ENCODE measurements at regions not wholly inside any gene's neighbourhood (a gene's known extent, or its start where the extent isn't known, plus 50 kb on each side); places are given as distances from the start of the nearest gene placed in this dataset.
"Not testable (repeated sequence)": the region's sequence is repeated elsewhere in the genome, so short reads cannot be mapped to it uniquely, and the experiment has no call there.

- Histone ChIP-seq H3K27ac (ENCODE audit: low read depth in 1 of 3, low read length in 2 of 3) (no peak overlapping the region), H3K4me1 (ENCODE audit: control insufficient read depth in 3 of 3, insufficient read depth in 2 of 3, low read depth in 1 of 3, low read length in 2 of 3) (no peaks in the 10 kb centered on the region), H3K9me3 (ENCODE audit: control insufficient read depth in 2 of 2, insufficient read depth in 1 of 2, low read depth in 1 of 2, low read length in 1 of 2) (peaks cover 4 to 10% of the 10 kb centered on the region in 2 donors), H3K27me3 (ENCODE audit: control insufficient read depth in 3 of 3, insufficient read depth in 3 of 3, low read length in 3 of 3) (no peaks in the 10 kb centered on the region), H3K4me3 (ENCODE audit: low read depth in 1 of 3, low read length in 3 of 3) (no peak overlapping the region), H3K36me3 (ENCODE audit: control insufficient read depth in 3 of 3, insufficient read depth in 2 of 3, low read depth in 1 of 3, low read length in 3 of 3) (no peaks in the 10 kb centered on the region)
- FAIRE-seq (no peak), DNase-seq (no peak)
- WGBS, 3 donors = 92 to 95% (median 95%) methylated on average over 33 of the region's 33 CpGs
Observed at GRCh38 chr5:12661617-12662370, 757.5 kb upstream of the CTNND2 start.

GRCh38 chr5:12660279-12661107 lies 756.2 kb upstream of the CTNND2 start:
- H3K36me3 ChIP-seq (ENCODE audit: control insufficient read depth in 3 of 3, insufficient read depth in 2 of 3, low read depth in 1 of 3, low read length in 3 of 3); H3K4me3 ChIP-seq (ENCODE audit: low read depth in 1 of 3, low read length in 3 of 3); FAIRE-seq; DNase-seq; H3K27ac ChIP-seq (ENCODE audit: low read depth in 1 of 3, low read length in 2 of 3); H3K4me1 ChIP-seq (ENCODE audit: control insufficient read depth in 3 of 3, insufficient read depth in 2 of 3, low read depth in 1 of 3, low read length in 2 of 3); H3K27me3 ChIP-seq (ENCODE audit: control insufficient read depth in 3 of 3, insufficient read depth in 3 of 3, low read length in 3 of 3): not testable (repeated sequence)
- H3K9me3 ChIP-seq (ENCODE audit: control insufficient read depth in 2 of 2, insufficient read depth in 1 of 2, low read depth in 1 of 2, low read length in 1 of 2) = peaks cover 6 to 10% of the 10 kb centered on the region in 2 donors
- 90 to 93% (median 91%) methylated on average over 22 to 23 of the region's 24 CpGs for WGBS, 3 donors

GRCh38 chr5:12659686-12660085 lies 755.4 kb upstream of the CTNND2 start:
- 82 to 92% (median 88%) methylated on average over 4 of the region's 4 CpGs for WGBS, 3 donors
- Histone ChIP-seq H3K9me3 (ENCODE audit: control insufficient read depth in 2 of 2, insufficient read depth in 1 of 2, low read depth in 1 of 2, low read length in 1 of 2) (peaks cover 6 to 10% of the 10 kb centered on the region in 2 donors), H3K27ac (ENCODE audit: low read depth in 1 of 3, low read length in 2 of 3) (no peak overlapping the region)

GRCh38 chr5:12658871-12659446 lies 754.7 kb upstream of the CTNND2 start:
- peaks cover 6 to 10% of the 10 kb centered on the region in 2 donors for H3K9me3 ChIP-seq (ENCODE audit: control insufficient read depth in 2 of 2, insufficient read depth in 1 of 2, low read depth in 1 of 2, low read length in 1 of 2)
- no peak overlapping the region for H3K27ac ChIP-seq (ENCODE audit: low read depth in 1 of 3, low read length in 2 of 3)
- no peaks in the 10 kb centered on the region for H3K27me3 ChIP-seq (ENCODE audit: control insufficient read depth in 3 of 3, insufficient read depth in 3 of 3, low read length in 3 of 3)
- WGBS, 3 donors = 73 to 82% (median 82%) methylated on average over 4 of the region's 4 CpGs
- H3K36me3 ChIP-seq (ENCODE audit: control insufficient read depth in 3 of 3, insufficient read depth in 2 of 3, low read depth in 1 of 3, low read length in 3 of 3) = no peaks in the 10 kb centered on the region
- H3K4me1 ChIP-seq (ENCODE audit: control insufficient read depth in 3 of 3, insufficient read depth in 2 of 3, low read depth in 1 of 3, low read length in 2 of 3) = no peaks in the 10 kb centered on the region
- DNase-seq (no peak), FAIRE-seq (no peak)
- H3K4me3 ChIP-seq (ENCODE audit: low read depth in 1 of 3, low read length in 3 of 3) = no peak overlapping the region

More at GRCh38 chr5:12659686-12660085, 755.4 kb upstream of the CTNND2 start:
- FAIRE-seq = no peak
- DNase-seq = no peak
- H3K36me3 ChIP-seq (ENCODE audit: control insufficient read depth in 3 of 3, insufficient read depth in 2 of 3, low read depth in 1 of 3, low read length in 3 of 3) = no peaks in the 10 kb centered on the region
- H3K27me3 ChIP-seq (ENCODE audit: control insufficient read depth in 3 of 3, insufficient read depth in 3 of 3, low read length in 3 of 3) = no peaks in the 10 kb centered on the region
- no peak overlapping the region for H3K4me3 ChIP-seq (ENCODE audit: low read depth in 1 of 3, low read length in 3 of 3)
- H3K4me1 ChIP-seq (ENCODE audit: control insufficient read depth in 3 of 3, insufficient read depth in 2 of 3, low read depth in 1 of 3, low read length in 2 of 3) = no peaks in the 10 kb centered on the region

- not testable (repeated sequence) for FAIRE-seq
- peaks cover 6 to 10% of the 10 kb centered on the region in 2 donors for H3K9me3 ChIP-seq (ENCODE audit: control insufficient read depth in 2 of 2, insufficient read depth in 1 of 2, low read depth in 1 of 2, low read length in 1 of 2)
Observed at GRCh38 chr5:12657914-12658474, 753.7 kb upstream of the CTNND2 start.

GRCh38 chr5:12655675-12656074 lies 751.4 kb upstream of the CTNND2 start:
- DNase-seq (no peak), FAIRE-seq (no peak)
- H3K36me3 ChIP-seq (ENCODE audit: control insufficient read depth in 3 of 3, insufficient read depth in 2 of 3, low read depth in 1 of 3, low read length in 3 of 3) = no peaks in the 10 kb centered on the region
- H3K27me3 ChIP-seq (ENCODE audit: control insufficient read depth in 3 of 3, insufficient read depth in 3 of 3, low read length in 3 of 3) = no peaks in the 10 kb centered on the region
- peaks cover 0 to 3% of the 10 kb centered on the region in 2 donors for H3K9me3 ChIP-seq (ENCODE audit: control insufficient read depth in 2 of 2, insufficient read depth in 1 of 2, low read depth in 1 of 2, low read length in 1 of 2)
- H3K4me3 ChIP-seq (ENCODE audit: low read depth in 1 of 3, low read length in 3 of 3) = no peak overlapping the region
- H3K27ac ChIP-seq (ENCODE audit: low read depth in 1 of 3, low read length in 2 of 3) = no peak overlapping the region
- WGBS, 3 donors = 53 to 70% (median 60%) methylated on average over 3 of the region's 3 CpGs
- H3K4me1 ChIP-seq (ENCODE audit: control insufficient read depth in 3 of 3, insufficient read depth in 2 of 3, low read depth in 1 of 3, low read length in 2 of 3) = no peaks in the 10 kb centered on the region

More at GRCh38 chr5:12657914-12658474, 753.7 kb upstream of the CTNND2 start:
- not testable (repeated sequence) for H3K27me3 ChIP-seq (ENCODE audit: control insufficient read depth in 3 of 3, insufficient read depth in 3 of 3, low read length in 3 of 3); H3K4me3 ChIP-seq (ENCODE audit: low read depth in 1 of 3, low read length in 3 of 3); H3K36me3 ChIP-seq (ENCODE audit: control insufficient read depth in 3 of 3, insufficient read depth in 2 of 3, low read depth in 1 of 3, low read length in 3 of 3); DNase-seq; H3K4me1 ChIP-seq (ENCODE audit: control insufficient read depth in 3 of 3, insufficient read depth in 2 of 3, low read depth in 1 of 3, low read length in 2 of 3); H3K27ac ChIP-seq (ENCODE audit: low read depth in 1 of 3, low read length in 2 of 3)
- 62 to 75% (median 71%) methylated on average over 4 of the region's 4 CpGs for WGBS, 3 donors

GRCh38 chr5:12652201-12652600 lies 748.0 kb upstream of the CTNND2 start:
- no peak for FAIRE-seq
- Histone ChIP-seq H3K36me3 (ENCODE audit: control insufficient read depth in 3 of 3, insufficient read depth in 2 of 3, low read depth in 1 of 3, low read length in 3 of 3) (no peaks in the 10 kb centered on the region), H3K4me1 (ENCODE audit: control insufficient read depth in 3 of 3, insufficient read depth in 2 of 3, low read depth in 1 of 3, low read length in 2 of 3) (no peaks in the 10 kb centered on the region), H3K9me3 (ENCODE audit: control insufficient read depth in 2 of 2, insufficient read depth in 1 of 2, low read depth in 1 of 2, low read length in 1 of 2) (peaks cover 0 to 2% of the 10 kb centered on the region in 2 donors), H3K27me3 (ENCODE audit: control insufficient read depth in 3 of 3, insufficient read depth in 3 of 3, low read length in 3 of 3) (no peaks in the 10 kb centered on the region), H3K27ac (ENCODE audit: low read depth in 1 of 3, low read length in 2 of 3) (no peak overlapping the region), H3K4me3 (ENCODE audit: low read depth in 1 of 3, low read length in 3 of 3) (no peak overlapping the region)
- DNase-seq = no peak
- 85 to 92% (median 89%) methylated on average over 4 of the region's 4 CpGs for WGBS, 3 donors

GRCh38 chr5:12648558-12648957 lies 744.3 kb upstream of the CTNND2 start:
- Histone ChIP-seq H3K9me3 (ENCODE audit: control insufficient read depth in 2 of 2, insufficient read depth in 1 of 2, low read depth in 1 of 2, low read length in 1 of 2) (no peaks in the 10 kb centered on the region), H3K27ac (ENCODE audit: low read depth in 1 of 3, low read length in 2 of 3) (no peak overlapping the region), H3K27me3 (ENCODE audit: control insufficient read depth in 3 of 3, insufficient read depth in 3 of 3, low read length in 3 of 3) (no peaks in the 10 kb centered on the region), H3K36me3 (ENCODE audit: control insufficient read depth in 3 of 3, insufficient read depth in 2 of 3, low read depth in 1 of 3, low read length in 3 of 3) (no peaks in the 10 kb centered on the region), H3K4me3 (ENCODE audit: low read depth in 1 of 3, low read length in 3 of 3) (no peak overlapping the region), H3K4me1 (ENCODE audit: control insufficient read depth in 3 of 3, insufficient read depth in 2 of 3, low read depth in 1 of 3, low read length in 2 of 3) (no peaks in the 10 kb centered on the region)
- 27 to 57% (median 35%) methylated on average over 1 of the region's 1 CpG for WGBS, 3 donors
- DNase-seq (no peak), FAIRE-seq (no peak)

All from small intestine (tissue), 7 donors.